HUES48 (cell line): ENCODE measurements at regions not wholly inside any gene's neighbourhood (a gene's known extent, or its start where the extent isn't known, plus 50 kb on each side); places are given as distances from the start of the nearest gene placed in this dataset.
"Not testable (repeated sequence)": the region's sequence is repeated elsewhere in the genome, so short reads cannot be mapped to it uniquely, and the experiment has no call there.

Source experiments
- H3K27ac ChIP-seq: one replicate; pipeline ENCODE4 v1.7.0; 2013; ENCODE audit warnings: low read depth, low read length, inconsistent platforms
- H3K27me3 ChIP-seq: 2 replicates; pipeline ENCODE4 v1.6.1; 2013; ENCODE audit warnings: mild to moderate bottlenecking, low read length; ENCODE audit not compliant: control insufficient read depth, insufficient read depth
- H3K36me3 ChIP-seq: 2 replicates; pipeline ENCODE4 v1.6.1; 2013; ENCODE audit warnings: low read length; ENCODE audit not compliant: control insufficient read depth, insufficient read depth
- H3K4me1 ChIP-seq: 2 replicates; pipeline ENCODE4 v1.6.1; 2013; ENCODE audit warnings: mild to moderate bottlenecking, low read length; ENCODE audit not compliant: control insufficient read depth, insufficient read depth
- H3K4me3 ChIP-seq: 2 replicates; pipeline ENCODE4 v1.5.1; 2013; ENCODE audit warnings: mild to moderate bottlenecking, low read depth, low read length
- H3K9ac ChIP-seq: 2 replicates; pipeline ENCODE4 v1.6.1; 2013; ENCODE audit warnings: mild to moderate bottlenecking, low read depth, low read length, moderate library complexity
- H3K9me3 ChIP-seq: 2 replicates; pipeline ENCODE4 v1.6.1; 2013; ENCODE audit warnings: low read length; ENCODE audit not compliant: control insufficient read depth, insufficient read depth

DNA sequence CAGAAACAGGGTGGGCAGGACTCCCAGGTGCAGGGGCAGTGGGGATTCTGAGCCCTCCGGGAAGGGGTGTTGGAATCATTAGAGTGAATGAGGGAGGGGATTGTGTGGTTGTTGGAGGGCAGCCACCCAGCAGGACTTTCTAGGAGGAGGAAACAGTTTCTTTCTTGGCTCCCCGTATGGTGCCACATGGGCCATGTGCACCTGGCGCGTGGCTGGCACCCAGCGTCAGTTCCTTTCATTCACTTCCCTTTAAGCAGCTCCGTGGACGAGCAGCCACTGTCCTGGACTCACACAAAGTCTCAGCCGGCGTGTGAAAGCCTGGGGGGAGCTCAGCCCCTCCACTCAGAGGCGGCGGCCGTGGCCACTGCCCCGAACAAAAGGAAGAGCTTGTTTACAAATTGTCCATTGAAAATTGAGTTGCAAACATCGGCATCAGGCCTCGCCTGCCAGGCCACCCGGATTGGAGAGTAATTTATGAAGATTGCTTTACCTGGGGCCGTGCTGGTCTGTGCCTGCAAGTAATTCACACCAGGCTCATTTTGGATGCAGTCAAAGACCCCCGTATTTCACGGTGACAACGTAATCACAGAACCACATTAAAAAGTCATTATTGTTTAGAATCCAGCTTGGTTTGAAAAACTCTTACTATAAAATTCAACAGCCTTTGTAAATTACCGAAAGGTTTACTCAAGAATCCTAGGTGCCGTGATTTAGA, 101.7 kb upstream of the C14orf180 start:
- Histone ChIP-seq H3K9ac (no peak overlapping the region), H3K36me3 (no peaks in the 10 kb centered on the region), H3K27me3 (no peaks in the 10 kb centered on the region)

DNA sequence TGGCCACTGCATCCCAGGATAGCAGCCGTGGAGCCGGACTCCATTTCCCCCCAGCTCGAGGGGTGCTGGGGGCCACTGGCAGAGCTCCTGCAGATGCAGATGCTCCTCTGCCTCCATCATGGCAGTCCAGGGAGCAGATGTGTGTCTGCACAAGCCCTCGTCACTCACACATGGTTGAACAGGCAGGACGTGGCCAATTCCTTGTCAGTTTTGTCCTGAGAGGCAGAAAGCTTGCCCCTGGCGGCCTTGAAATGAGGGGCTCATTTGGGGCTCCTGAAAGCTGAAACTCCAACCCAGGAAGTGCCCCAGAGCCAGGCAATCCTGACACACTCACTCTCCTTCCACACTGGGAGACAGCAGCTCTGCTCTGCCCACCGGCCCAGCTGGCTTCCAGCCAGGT, 100.9 kb upstream of the C14orf180 start:
- Histone ChIP-seq H3K36me3 (no peaks in the 10 kb centered on the region), H3K4me3 (no peak overlapping the region), H3K9me3 (peaks cover 17% of the 10 kb centered on the region), H3K9ac (no peak overlapping the region), H3K4me1 (0 out of 2 replicates have a peak, but pooled peaks cover under 1% of the 10 kb centered on the region), H3K27ac (no peak overlapping the region), H3K27me3 (no peaks in the 10 kb centered on the region)

More for the DNA sequence above, 101.7 kb upstream of the C14orf180 start:
- Histone ChIP-seq H3K9me3 (peaks cover 11% of the 10 kb centered on the region; the same call in 1 of the 2 replicates), H3K4me1 (no peaks in the 10 kb centered on the region), H3K4me3 (no peak overlapping the region), H3K27ac (no peak overlapping the region)

DNA sequence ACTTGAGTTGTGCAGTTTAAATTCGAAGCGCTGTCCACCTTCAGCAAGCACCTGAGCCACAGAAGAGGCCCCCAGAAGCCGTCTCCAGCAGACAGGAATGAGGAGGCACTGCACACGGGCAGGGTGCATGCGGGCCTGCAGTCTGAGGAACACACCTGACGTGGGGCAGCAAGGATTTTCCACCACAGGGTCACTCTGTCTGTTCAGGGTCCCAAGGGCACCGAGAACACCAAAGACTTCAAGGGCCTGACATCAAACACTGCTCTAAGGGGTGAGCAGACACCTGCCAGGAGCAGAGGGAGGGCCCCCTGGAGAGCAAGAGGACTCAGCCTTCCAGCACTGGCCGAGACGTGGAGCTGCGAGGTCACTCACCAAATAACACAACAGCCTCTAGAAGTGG, 99.7 kb upstream of the C14orf180 start:
- Histone ChIP-seq H3K4me1 (peaks cover 6% of the 10 kb centered on the region; the same call in 1 of the 2 replicates), H3K27me3 (no peaks in the 10 kb centered on the region), H3K9me3 (peaks cover 17% of the 10 kb centered on the region), H3K36me3 (no peaks in the 10 kb centered on the region), H3K9ac (no peak overlapping the region), H3K27ac (no peak overlapping the region), H3K4me3 (no peak overlapping the region)

DNA sequence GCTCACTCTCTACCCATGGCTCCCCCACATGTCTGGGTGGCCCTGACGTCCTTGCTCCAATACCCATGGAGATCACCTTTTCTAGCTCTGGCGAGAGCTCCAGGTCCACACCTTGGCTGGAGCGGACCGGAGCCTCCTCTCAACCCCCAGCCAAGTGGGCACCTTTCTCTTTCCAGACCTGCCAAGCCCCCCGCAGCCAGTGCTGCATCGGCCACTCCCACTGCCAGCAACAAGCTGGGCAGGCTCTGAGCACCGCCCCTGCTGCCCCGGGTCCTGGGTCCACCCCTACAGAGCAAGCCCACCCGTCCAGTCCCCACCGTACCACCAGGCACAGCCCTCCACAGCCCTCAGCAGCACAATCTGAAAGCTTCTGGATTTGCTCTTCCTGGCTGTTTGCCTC, 98.2 kb upstream of the C14orf180 start:
- Histone ChIP-seq H3K4me3 (no peak overlapping the region), H3K36me3 (no peaks in the 10 kb centered on the region), H3K27me3 (no peaks in the 10 kb centered on the region), H3K9me3 (peaks cover 17% of the 10 kb centered on the region), H3K27ac (no peak overlapping the region), H3K9ac (no peak overlapping the region), H3K4me1 (peaks cover 7% of the 10 kb centered on the region; the same call in 1 of the 2 replicates)

DNA sequence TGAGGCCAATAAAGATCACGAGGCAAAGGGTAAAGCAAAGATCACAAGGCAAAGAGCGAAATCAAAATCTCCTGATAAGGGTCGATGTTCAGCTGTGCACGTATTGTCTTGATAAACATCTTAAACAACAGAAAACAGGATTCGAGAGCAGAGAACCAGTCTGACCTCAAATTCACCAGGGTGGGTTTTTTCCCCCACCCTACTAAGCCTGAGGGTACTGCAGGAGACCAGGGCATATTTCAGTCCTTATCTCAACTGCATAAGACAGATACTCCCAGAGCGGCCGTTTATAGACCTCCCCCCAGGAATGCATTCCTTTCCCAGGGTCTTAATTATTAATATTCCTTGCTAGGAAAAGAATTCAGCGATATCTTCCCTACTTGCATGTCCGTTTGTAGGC, 97.5 kb upstream of the C14orf180 start:
- not testable (repeated sequence) for H3K4me3 ChIP-seq, H3K9ac ChIP-seq, H3K36me3 ChIP-seq, H3K27ac ChIP-seq, H3K4me1 ChIP-seq, H3K27me3 ChIP-seq
- peaks cover 17% of the 10 kb centered on the region for H3K9me3 ChIP-seq

DNA sequence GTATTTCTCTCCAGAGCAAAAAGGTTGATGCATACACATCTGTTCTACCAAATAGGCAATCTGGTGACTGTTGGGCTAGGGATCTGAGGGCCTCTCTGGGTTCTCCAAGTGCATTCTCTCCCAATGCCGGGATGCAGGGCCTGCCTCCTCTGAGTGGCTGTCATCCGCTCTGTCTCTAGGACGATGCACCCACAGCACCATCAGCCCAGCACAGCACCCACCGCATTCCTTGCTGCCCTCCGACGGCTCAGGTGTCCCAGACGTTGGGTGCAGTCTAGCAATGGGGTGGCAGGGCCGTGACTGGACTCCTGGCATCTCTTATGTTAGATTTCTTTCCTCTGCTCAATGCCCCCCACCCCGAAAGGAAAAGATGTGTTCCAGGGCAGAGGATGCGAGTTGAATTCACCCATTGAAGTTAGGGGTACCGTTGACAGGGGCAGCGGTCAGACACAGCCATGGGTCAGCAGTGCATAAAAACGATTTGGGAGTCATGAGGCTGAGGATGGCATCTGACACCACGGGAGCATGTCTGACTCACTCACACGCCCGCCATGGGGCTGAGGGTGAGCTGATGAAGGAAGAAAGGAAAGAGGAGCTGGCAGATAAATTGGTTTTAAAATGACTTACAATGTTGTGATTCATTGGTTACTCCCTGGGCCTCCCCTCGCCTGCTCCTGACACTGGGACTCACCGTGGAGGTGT, 93.2 kb upstream of the C14orf180 start:
- H3K27me3 ChIP-seq: no peaks in the 10 kb centered on the region
- H3K9me3 ChIP-seq: peaks cover 14% of the 10 kb centered on the region

DNA sequence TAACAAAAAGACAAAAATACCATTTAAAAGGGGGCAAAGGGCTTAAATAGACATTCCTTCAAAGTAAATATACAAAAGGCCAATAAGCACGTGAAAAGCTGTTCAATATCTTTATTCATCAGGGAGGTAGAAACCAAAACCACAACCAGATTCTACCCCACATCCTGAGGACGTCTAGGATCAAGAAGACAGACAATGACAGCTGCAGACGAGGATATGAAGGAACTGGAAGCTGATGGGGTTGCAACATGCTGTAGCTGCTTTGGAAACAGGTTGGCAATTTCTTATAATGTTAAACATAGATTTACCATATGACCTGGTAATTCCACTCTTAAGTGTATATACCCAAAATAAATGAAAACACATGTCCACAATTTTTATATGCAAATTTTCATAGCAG, 85.1 kb upstream of the C14orf180 start:
- H3K4me3 ChIP-seq: no peak overlapping the region
- H3K27ac ChIP-seq: no peak overlapping the region
- H3K36me3 ChIP-seq: no peaks in the 10 kb centered on the region
- H3K4me1 ChIP-seq: no peaks in the 10 kb centered on the region
- no peaks in the 10 kb centered on the region for H3K9me3 ChIP-seq
- H3K27me3 ChIP-seq: no peaks in the 10 kb centered on the region
- no peak overlapping the region for H3K9ac ChIP-seq

More for the DNA sequence above, 93.2 kb upstream of the C14orf180 start:
- Histone ChIP-seq H3K36me3 (no peaks in the 10 kb centered on the region), H3K27ac (no peak overlapping the region), H3K4me3 (no peak overlapping the region), H3K4me1 (peaks cover 10% of the 10 kb centered on the region; the same call in 1 of the 2 replicates), H3K9ac (no peak overlapping the region)

DNA sequence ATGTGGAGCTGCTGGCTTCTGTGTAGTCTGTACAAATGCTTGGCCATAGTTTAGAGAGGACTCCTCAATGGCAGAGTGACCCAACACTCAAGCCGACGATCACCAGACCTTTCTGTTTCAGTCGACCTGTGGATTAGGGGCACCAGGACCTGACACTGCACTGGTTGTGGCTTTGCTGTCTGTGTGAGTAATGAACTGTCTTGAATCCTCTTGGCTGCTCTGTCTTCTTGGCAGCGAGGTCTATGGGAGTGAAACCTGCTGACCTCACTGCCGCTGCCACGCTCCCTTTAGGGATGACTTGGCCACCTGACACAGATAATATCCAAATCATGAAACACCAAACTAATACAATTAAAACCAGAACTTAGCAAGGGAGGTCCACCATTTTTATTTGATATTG, 83.5 kb upstream of the C14orf180 start:
- H3K27me3 ChIP-seq: no peaks in the 10 kb centered on the region
- no peaks in the 10 kb centered on the region for H3K36me3 ChIP-seq
- H3K9ac ChIP-seq: no peak overlapping the region
- H3K4me3 ChIP-seq: no peak overlapping the region
- H3K27ac ChIP-seq: no peak overlapping the region
- no peaks in the 10 kb centered on the region for H3K4me1 ChIP-seq
- no peaks in the 10 kb centered on the region for H3K9me3 ChIP-seq

DNA sequence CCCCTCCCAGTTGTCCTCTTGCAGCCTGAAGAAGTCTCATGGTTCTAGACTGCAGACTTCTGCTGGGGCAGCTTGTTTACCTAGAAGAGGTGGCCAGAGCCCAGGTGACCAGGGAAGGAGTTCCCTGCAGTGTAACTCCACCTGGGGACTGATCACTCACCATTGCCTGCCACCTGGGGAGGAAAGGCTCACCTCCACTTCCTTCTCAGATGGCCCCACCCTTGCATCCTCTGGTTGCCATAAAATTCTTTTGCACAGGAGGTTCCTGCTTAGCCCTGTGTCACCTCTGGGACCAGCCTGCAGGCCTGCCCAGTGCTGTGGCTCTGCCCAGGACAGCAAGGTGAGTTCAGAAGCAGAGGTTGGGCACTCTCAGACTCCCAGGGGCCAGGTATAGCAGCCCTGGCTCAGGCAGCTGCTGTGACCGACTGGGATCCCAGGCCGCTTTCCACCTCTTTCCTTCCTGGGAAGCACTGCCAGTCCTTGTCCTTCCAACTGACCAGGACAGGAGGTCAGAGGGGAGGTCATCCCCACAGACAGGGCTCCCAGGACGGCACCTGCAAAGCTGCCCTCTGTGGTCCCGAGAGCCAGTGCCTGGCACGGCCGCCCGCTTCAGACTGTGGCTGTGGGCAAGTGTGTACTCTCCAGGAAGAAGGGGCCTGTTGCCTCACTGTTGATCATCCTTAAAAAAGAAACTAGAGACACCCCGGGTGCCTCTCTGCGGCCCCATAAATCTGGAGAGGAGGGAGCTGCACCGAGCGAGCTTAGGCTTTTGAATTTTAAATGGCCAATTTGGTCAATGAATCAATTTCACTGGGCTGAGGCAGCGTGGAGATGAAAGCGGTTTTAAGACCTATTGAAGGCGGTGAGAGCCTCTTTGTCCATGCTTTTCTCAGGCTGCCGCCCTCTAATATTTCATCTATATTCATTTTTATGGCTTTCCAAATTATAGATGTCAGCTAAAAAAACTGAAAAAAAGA, 79.5 kb upstream of the C14orf180 start:
- Histone ChIP-seq H3K4me3 (no peak overlapping the region), H3K9me3 (no peaks in the 10 kb centered on the region), H3K36me3 (no peaks in the 10 kb centered on the region), H3K27ac (no peak overlapping the region), H3K4me1 (no peaks in the 10 kb centered on the region), H3K9ac (no peak overlapping the region), H3K27me3 (no peaks in the 10 kb centered on the region)

DNA sequence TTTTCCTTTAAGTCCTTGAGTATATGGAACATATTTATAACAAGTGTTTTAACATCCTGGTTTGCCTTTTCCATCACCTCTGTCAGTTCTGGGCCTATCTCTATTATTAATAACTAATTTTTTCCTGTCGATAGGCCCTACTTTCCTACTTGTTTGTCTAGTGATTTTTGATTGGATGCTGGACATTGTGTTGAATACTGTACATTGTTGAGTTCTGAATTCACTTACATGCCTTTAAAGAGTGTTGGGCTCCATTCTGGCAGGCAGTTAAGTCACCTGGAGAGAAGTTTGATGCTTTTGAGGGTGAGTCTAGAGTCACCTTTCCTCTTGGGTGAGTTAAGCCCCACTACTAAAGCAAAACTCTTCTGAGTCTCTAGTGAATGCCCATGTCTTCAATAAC, 77.5 kb upstream of the C14orf180 start:
- Histone ChIP-seq H3K27ac (no peak overlapping the region), H3K9ac (no peak overlapping the region), H3K4me1 (no peaks in the 10 kb centered on the region), H3K36me3 (no peaks in the 10 kb centered on the region), H3K4me3 (no peak overlapping the region), H3K27me3 (no peaks in the 10 kb centered on the region), H3K9me3 (no peaks in the 10 kb centered on the region)
